RKO (cell line): ENCODE measurements at regions not wholly inside any gene's neighbourhood (a gene's known extent, or its start where the extent isn't known, plus 50 kb on each side); places are given as distances from the start of the nearest gene placed in this dataset.

Experiments used
- DNase-seq: peaks from one replicate; pipeline ENCODE4 v3.0.0-alpha.2; 2016; ENCODE audit warnings: low spot score

GRCh38 chr11:95717314-95717713 is 72.3 kb downstream of the FAM76B start:
- no peak for DNase-seq

GRCh38 chr11:95716266-95716665 is 73.3 kb downstream of the FAM76B start:
- no peak for DNase-seq

- DNase-seq, result no peak
Observed at GRCh38 chr11:95715777-95716241, 73.8 kb downstream of the FAM76B start.

GRCh38 chr11:95714843-95715776 is 74.5 kb downstream of the FAM76B start:
- no peak for DNase-seq

- DNase-seq, result no peak
Observed at GRCh38 chr11:95713428-95713827, 76.2 kb downstream of the FAM76B start.

GRCh38 chr11:95711945-95712221 is 77.7 kb downstream of the FAM76B start:
- no peak for DNase-seq

- no peak for DNase-seq
Observed at GRCh38 chr11:95711162-95711944, 78.2 kb downstream of the FAM76B start.

GRCh38 chr11:95708681-95709080 is 80.9 kb downstream of the FAM76B start:
- DNase-seq, result no peak

- DNase-seq, result no peak
Observed at GRCh38 chr11:95706974-95707387, 82.6 kb downstream of the FAM76B start.

- DNase-seq, result peak; percentile 71
Observed at GRCh38 chr11:95705485-95706124, 84.0 kb downstream of the FAM76B start.

- DNase-seq, result no peak
Observed at GRCh38 chr11:95704865-95705264, 84.7 kb downstream of the FAM76B start.

GRCh38 chr11:95703049-95703448 is 86.5 kb downstream of the FAM76B start:
- no peak for DNase-seq

GRCh38 chr11:95702526-95702925 is 87.1 kb downstream of the FAM76B start:
- DNase-seq, result peak; percentile 0

- DNase-seq, result no peak
Observed at GRCh38 chr11:95700471-95700817, 89.1 kb downstream of the FAM76B start.

GRCh38 chr11:95699631-95700470 is 89.7 kb downstream of the FAM76B start:
- DNase-seq, result no peak

GRCh38 chr11:95698676-95699557 is 90.7 kb downstream of the FAM76B start:
- no peak for DNase-seq

- no peak for DNase-seq
Observed at GRCh38 chr11:95697614-95698408, 91.8 kb downstream of the FAM76B start.

- no peak for DNase-seq
Observed at GRCh38 chr11:95695181-95695580, 94.4 kb downstream of the FAM76B start.

- no peak for DNase-seq
Observed at GRCh38 chr11:95693298-95693697, 96.3 kb downstream of the FAM76B start.
